ENCODE measurements at regions not wholly inside any gene's neighbourhood (a gene's known extent, or its start where the extent isn't known, plus 50 kb on each side); places are given as distances from the start of the nearest gene placed in this dataset.
"Not testable (repeated sequence)": the region's sequence is repeated elsewhere in the genome, so short reads cannot be mapped to it uniquely, and the experiment has no call there.

DNA sequence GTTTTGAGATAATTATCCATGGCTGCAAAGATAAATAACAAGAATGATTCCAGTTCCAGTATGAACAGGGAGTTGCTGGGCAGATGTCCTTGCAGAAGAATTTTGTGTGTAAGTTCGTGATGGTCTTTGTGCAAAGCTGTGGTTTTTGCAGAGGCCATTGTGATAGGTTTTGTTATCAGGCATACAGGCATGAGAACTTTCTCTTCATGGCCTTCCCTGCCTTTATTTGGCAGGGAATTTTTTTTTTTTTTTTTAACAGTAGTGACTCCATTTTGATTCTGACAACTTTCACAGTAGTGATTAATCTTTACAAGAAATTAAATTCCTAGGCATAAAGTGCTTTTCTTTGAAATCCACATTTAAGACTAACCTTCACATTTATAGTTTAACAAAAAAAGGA is 1999.5 kb upstream of the CDH6 start:
- Histone ChIP-seq H3K27me3 (ENCODE audit: control insufficient read depth, insufficient read depth, low read length) (no peaks in the 10 kb centered on the region), H3K4me3 (ENCODE audit: low read depth, low read length) (no peak overlapping the region), H3K9me3 (ENCODE audit: control insufficient read depth, insufficient read depth, low read length) (no peaks in the 10 kb centered on the region; the same call in 1 of the 2 replicates), H3K27ac (ENCODE audit: low read depth, low read length) (no peak overlapping the region)
- ChIA-PET POLR2A (no interaction called here), CTCF (no interaction called here)
- DNase-seq (ENCODE audit: low read depth, low spot score): no peak
- TF ChIP-seq, protein P1, sequence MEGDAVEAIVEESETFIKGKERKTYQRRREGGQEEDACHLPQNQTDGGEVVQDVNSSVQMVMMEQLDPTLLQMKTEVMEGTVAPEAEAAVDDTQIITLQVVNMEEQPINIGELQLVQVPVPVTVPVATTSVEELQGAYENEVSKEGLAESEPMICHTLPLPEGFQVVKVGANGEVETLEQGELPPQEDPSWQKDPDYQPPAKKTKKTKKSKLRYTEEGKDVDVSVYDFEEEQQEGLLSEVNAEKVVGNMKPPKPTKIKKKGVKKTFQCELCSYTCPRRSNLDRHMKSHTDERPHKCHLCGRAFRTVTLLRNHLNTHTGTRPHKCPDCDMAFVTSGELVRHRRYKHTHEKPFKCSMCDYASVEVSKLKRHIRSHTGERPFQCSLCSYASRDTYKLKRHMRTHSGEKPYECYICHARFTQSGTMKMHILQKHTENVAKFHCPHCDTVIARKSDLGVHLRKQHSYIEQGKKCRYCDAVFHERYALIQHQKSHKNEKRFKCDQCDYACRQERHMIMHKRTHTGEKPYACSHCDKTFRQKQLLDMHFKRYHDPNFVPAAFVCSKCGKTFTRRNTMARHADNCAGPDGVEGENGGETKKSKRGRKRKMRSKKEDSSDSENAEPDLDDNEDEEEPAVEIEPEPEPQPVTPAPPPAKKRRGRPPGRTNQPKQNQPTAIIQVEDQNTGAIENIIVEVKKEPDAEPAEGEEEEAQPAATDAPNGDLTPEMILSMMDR (IDR thresholded peaks at IDR 0.05; ENCODE audit: low read depth, low read length): no peak

DNA sequence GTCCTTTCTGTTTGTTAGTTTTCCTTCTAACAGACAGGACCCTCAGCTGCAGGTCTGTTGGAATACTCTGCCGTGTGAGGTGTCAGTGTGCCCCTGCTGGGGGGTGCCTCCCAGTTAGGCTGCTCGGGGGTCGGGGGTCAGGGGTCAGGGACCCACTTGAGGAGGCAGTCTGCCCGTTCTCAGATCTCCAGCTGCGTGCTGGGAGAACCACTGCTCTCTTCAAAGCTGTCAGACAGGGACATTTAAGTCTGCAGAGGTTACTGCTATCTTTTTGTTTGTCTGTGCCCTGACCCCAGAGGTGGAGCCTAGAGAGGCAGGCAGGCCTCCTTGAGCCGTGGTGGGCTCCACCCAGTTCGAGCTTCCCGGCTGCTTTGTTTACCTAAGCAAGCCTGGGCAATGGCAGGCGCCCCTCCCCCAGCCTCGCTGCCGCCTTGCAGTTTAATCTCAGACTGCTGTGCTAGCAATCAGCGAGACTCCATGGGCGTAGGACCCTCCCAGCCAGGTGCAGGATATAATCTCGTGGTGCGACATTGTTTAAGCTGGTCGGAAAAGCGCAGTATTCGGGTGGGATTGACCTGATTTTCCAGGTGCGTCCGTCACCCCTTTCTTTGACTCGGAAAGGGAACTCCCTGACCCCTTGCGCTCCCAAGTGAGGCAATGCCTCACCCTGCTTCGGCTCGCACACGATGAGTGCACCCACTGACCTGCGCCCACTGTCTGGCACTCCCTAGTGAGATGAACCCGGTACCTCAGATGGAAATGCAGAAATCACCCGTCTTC is 2002.0 kb upstream of the CDH6 start:
- H3K27ac ChIP-seq (ENCODE audit: low read depth, low read length); DNase-seq (ENCODE audit: low read depth, low spot score); H3K4me3 ChIP-seq (ENCODE audit: low read depth, low read length); H3K9me3 ChIP-seq (ENCODE audit: control insufficient read depth, insufficient read depth, low read length); H3K27me3 ChIP-seq (ENCODE audit: control insufficient read depth, insufficient read depth, low read length); POLR2A ChIA-PET; CTCF ChIA-PET: not testable (repeated sequence)

DNA sequence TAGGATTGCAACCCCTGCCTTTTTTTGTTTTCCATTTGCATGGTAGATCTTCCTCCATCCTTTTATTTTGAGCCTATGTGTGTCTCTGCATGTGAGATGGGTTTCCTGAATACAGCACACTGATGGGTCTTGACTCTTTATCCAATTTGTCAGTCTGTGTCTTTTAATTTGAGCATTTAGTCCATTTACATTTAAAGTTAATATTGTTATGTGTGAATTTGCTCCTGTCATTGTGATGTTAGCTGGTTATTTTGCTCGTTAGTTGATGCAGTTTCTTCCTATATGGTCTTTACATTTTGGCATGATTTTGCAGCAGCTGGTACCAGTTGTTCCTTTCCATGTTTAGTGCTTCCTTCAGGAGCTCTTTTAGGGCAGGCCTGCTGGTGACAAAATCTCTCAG is 2003.1 kb upstream of the CDH6 start:
- CTCF ChIA-PET; H3K9me3 ChIP-seq (ENCODE audit: control insufficient read depth, insufficient read depth, low read length); H3K27ac ChIP-seq (ENCODE audit: low read depth, low read length); POLR2A ChIA-PET; H3K4me3 ChIP-seq (ENCODE audit: low read depth, low read length); DNase-seq (ENCODE audit: low read depth, low spot score); H3K27me3 ChIP-seq (ENCODE audit: control insufficient read depth, insufficient read depth, low read length): not testable (repeated sequence)

DNA sequence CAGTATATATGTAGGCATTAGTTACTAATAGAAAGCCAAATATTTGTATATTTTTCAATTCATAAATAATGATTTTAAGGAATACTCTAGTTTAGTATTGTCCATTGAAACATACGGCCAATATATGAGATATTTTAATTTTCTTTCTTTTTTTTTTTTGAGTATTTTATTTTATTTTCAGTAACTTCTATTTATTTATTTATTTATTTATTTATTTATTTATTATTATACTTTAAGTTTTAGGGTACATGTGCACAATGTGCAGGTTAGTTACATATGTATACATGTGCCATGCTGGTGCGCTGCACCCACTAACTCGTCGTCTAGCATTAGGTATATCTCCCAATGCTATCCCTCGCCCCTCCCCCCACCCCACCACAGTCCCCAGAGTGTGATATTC is 2007.1 kb upstream of the CDH6 start:
- H3K4me3 ChIP-seq (ENCODE audit: low read depth, low read length); DNase-seq (ENCODE audit: low read depth, low spot score); H3K27me3 ChIP-seq (ENCODE audit: control insufficient read depth, insufficient read depth, low read length); H3K9me3 ChIP-seq (ENCODE audit: control insufficient read depth, insufficient read depth, low read length); POLR2A ChIA-PET; CTCF ChIA-PET; H3K27ac ChIP-seq (ENCODE audit: low read depth, low read length): not testable (repeated sequence)

DNA sequence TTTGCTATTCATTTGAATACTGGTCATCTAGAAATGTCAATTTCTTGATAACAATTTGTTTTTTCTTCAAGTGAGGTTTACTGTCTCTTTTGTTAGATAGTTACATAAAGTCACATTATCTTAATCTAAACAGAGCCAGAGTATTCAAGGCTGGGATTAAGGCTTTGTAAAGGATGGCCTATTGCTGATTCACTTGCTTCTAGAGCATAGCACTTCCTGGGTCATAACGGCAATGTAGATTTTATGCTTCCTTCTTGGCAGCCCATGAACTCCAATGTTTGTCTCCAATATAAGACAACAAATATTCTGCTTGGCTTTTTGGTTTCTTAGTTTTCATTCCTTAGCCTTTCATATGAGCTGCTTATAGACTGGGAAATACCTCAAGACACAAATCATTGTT is 2007.9 kb upstream of the CDH6 start:
- Histone ChIP-seq H3K4me3 (ENCODE audit: low read depth, low read length) (no peak overlapping the region), H3K27ac (ENCODE audit: low read depth, low read length) (no peak overlapping the region), H3K9me3 (ENCODE audit: control insufficient read depth, insufficient read depth, low read length) (no peaks in the 10 kb centered on the region), H3K27me3 (ENCODE audit: control insufficient read depth, insufficient read depth, low read length) (no peaks in the 10 kb centered on the region)
- no peak for DNase-seq (ENCODE audit: low read depth, low spot score)
- ChIA-PET POLR2A (no interaction called here), CTCF (no interaction called here)
- TF ChIP-seq, protein P1 (IDR thresholded peaks at IDR 0.05; ENCODE audit: low read depth, low read length): no peak

DNA sequence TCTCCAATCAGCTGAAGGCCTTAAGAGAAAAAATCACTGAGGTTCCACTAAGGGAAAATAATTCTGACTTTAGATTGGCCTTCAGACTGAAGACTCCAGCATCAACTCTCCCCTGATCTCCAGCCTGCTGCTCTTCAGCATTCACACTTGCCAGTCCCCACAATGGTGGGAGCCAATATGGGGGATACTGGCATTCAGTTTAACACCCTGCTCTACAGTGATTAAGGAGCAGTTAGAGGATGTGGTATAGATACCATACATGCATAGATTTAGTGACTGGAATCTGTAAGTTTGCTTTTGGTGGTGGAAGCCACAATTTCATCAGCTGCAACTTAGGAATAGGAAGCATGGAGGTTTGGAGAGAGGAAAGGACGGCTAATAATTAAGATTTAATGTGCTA is 2017.7 kb upstream of the CDH6 start:
- ChIA-PET POLR2A (no interaction called here), CTCF (no interaction called here)
- TF ChIP-seq, protein P1 (IDR thresholded peaks at IDR 0.05; ENCODE audit: low read depth, low read length): no peak
- H3K27ac ChIP-seq (ENCODE audit: low read depth, low read length): no peak overlapping the region
- peaks cover 12% of the 10 kb centered on the region for H3K9me3 ChIP-seq (ENCODE audit: control insufficient read depth, insufficient read depth, low read length)
- DNase-seq (ENCODE audit: low read depth, low spot score): no peak
- H3K4me3 ChIP-seq (ENCODE audit: low read depth, low read length): no peak overlapping the region
- H3K27me3 ChIP-seq (ENCODE audit: control insufficient read depth, insufficient read depth, low read length): no peaks in the 10 kb centered on the region
